Ishikawa (cell line): ENCODE measurements at regions not wholly inside any gene's neighbourhood (a gene's known extent, or its start where the extent isn't known, plus 50 kb on each side); places are given as distances from the start of the nearest gene placed in this dataset.
A peak's percentile ranks its signal among the peaks of the same experiment; 100 is the strongest.

Experiments used
- CEBPB ChIP-seq: IDR thresholded peaks from 2 replicates; pipeline ENCODE4 v1.6.1; 2012
- CREB1 ChIP-seq: IDR thresholded peaks from 2 replicates; pipeline ENCODE4 v1.6.1; 2012; ENCODE audit warnings: low read depth
- EGR1 ChIP-seq: IDR thresholded peaks from 2 replicates; pipeline ENCODE4 v1.6.1; 2012
- EP300 ChIP-seq: IDR thresholded peaks from 2 replicates; pipeline ENCODE4 v1.6.1; 2012; ENCODE audit warnings: borderline replicate concordance
- FOXM1 ChIP-seq: IDR thresholded peaks from 2 replicates; pipeline ENCODE4 v1.6.1; 2012; ENCODE audit warnings: low read depth, borderline replicate concordance
- MAX ChIP-seq: IDR thresholded peaks from 2 replicates; pipeline ENCODE4 v1.6.1; 2012
- NFIC ChIP-seq: IDR thresholded peaks from 2 replicates; pipeline ENCODE4 v1.6.1; 2012
- RAD21 ChIP-seq: IDR thresholded peaks from 2 replicates; pipeline ENCODE4 v1.6.1; 2012; ENCODE audit warnings: low read depth
- REST ChIP-seq: IDR thresholded peaks from 2 replicates; pipeline ENCODE4 v1.6.1; 2012; ENCODE audit warnings: low read depth, mild to moderate bottlenecking
- TAF1 ChIP-seq: IDR thresholded peaks from 2 replicates; pipeline ENCODE4 v1.6.1; 2012; ENCODE audit warnings: low read depth, mild to moderate bottlenecking
- TCF12 ChIP-seq: IDR thresholded peaks from 2 replicates; pipeline ENCODE4 v1.6.1; 2012; ENCODE audit warnings: low read depth
- TEAD4 ChIP-seq: IDR thresholded peaks from 2 replicates; pipeline ENCODE4 v1.6.1; 2012
- USF1 ChIP-seq: IDR thresholded peaks from 2 replicates; pipeline ENCODE4 v1.6.1; 2012
- YY1 ChIP-seq: IDR thresholded peaks from 2 replicates; pipeline ENCODE4 v1.6.1; 2012; ENCODE audit warnings: low read depth
- ZBTB7A ChIP-seq: IDR thresholded peaks from 2 replicates; pipeline ENCODE4 v1.6.1; 2012; ENCODE audit warnings: low read depth

- TF ChIP-seq YY1: no peak
- TF ChIP-seq NFIC: no peak
- TF ChIP-seq EGR1: no peak
- TF ChIP-seq TEAD4: no peak
- TF ChIP-seq TCF12: no peak
- no peak for TF ChIP-seq EP300
- TF ChIP-seq RAD21: no peak
- TF ChIP-seq TAF1: no peak
- no peak for TF ChIP-seq CREB1
- no peak for TF ChIP-seq MAX
- no peak for TF ChIP-seq ZBTB7A
- no peak for TF ChIP-seq FOXM1
Measured at GRCh38 chr12:69150796-69151127, 88.6 kb upstream of the CPSF6 start.

GRCh38 chr12:69151254-69151764 lies 88.1 kb upstream of the CPSF6 start:
- TF ChIP-seq FOXM1: no peak
- TF ChIP-seq EGR1: no peak
- TF ChIP-seq MAX: no peak
- TF ChIP-seq TAF1: no peak
- TF ChIP-seq RAD21: no peak
- TF ChIP-seq TCF12: no peak
- TF ChIP-seq CREB1: no peak
- no peak for TF ChIP-seq ZBTB7A
- TF ChIP-seq CEBPB: no peak
- no peak for TF ChIP-seq NFIC

GRCh38 chr12:69154585-69155363 lies 84.6 kb upstream of the CPSF6 start:
- peak; percentile 88 for TF ChIP-seq USF1
- TF ChIP-seq YY1: 0 out of 2 replicates have a peak, but pooled peaks have one; percentile 40
- TF ChIP-seq TAF1: no peak
- peak; percentile 71 for TF ChIP-seq MAX
- peak; percentile 94 for TF ChIP-seq RAD21

- TF ChIP-seq CEBPB (no peak), RAD21 (peak; percentile 89), FOXM1 (no peak), EGR1 (no peak), MAX (peak; percentile 30; the same call in 1 of the 2 replicates), USF1 (no peak)
Measured at GRCh38 chr12:69157023-69157655, 82.2 kb upstream of the CPSF6 start.

GRCh38 chr12:69161829-69162228 lies 77.5 kb upstream of the CPSF6 start:
- TF ChIP-seq EGR1 (no peak), ZBTB7A (no peak), TAF1 (no peak), USF1 (peak; percentile 93)

- TF ChIP-seq EP300 (no peak), NFIC (no peak)
Measured at GRCh38 chr12:69163681-69164362, 75.5 kb upstream of the CPSF6 start.

GRCh38 chr12:69167648-69168165 lies 71.7 kb upstream of the CPSF6 start:
- TF ChIP-seq USF1 (no peak), EGR1 (no peak), ZBTB7A (no peak), NFIC (no peak), RAD21 (no peak), TEAD4 (no peak), EP300 (no peak), REST (no peak), FOXM1 (no peak), CEBPB (no peak), CREB1 (no peak)
